ENCODE measurements at regions not wholly inside any gene's neighbourhood (a gene's known extent, or its start where the extent isn't known, plus 50 kb on each side); places are given as distances from the start of the nearest gene placed in this dataset.

- no peak for DNase-seq
Measured at GRCh38 chr20:10925767-10926166, 252.0 kb upstream of the JAG1 start.

GRCh38 chr20:10927011-10927583 is 253.3 kb upstream of the JAG1 start:
- DNase-seq, result no peak

GRCh38 chr20:10927936-10928840 is 254.4 kb upstream of the JAG1 start:
- no peak for DNase-seq

GRCh38 chr20:10928841-10929421 is 255.1 kb upstream of the JAG1 start:
- DNase-seq, result no peak

- DNase-seq, result no peak
Measured at GRCh38 chr20:10935658-10936402, 262.0 kb upstream of the JAG1 start.

GRCh38 chr20:10936786-10937185 is 263.0 kb upstream of the JAG1 start:
- DNase-seq, result no peak

GRCh38 chr20:10939331-10939941 is 265.6 kb upstream of the JAG1 start:
- no peak for DNase-seq

GRCh38 chr20:10940941-10941340 is 267.1 kb upstream of the JAG1 start:
- DNase-seq, result no peak

- no peak for DNase-seq
Measured at GRCh38 chr20:10943686-10944265, 270.0 kb upstream of the JAG1 start.

GRCh38 chr20:10946124-10946880 is 272.5 kb upstream of the JAG1 start:
- DNase-seq, result no peak

- DNase-seq, result no peak
Measured at GRCh38 chr20:10947726-10948125, 273.9 kb upstream of the JAG1 start.

GRCh38 chr20:10949930-10950783 is 276.4 kb upstream of the JAG1 start:
- no peak for DNase-seq

- no peak for DNase-seq
Measured at GRCh38 chr20:10951216-10951615, 277.4 kb upstream of the JAG1 start.

GRCh38 chr20:10951904-10952303 is 278.1 kb upstream of the JAG1 start:
- no peak for DNase-seq

GRCh38 chr20:10953437-10953836 is 279.6 kb upstream of the JAG1 start:
- DNase-seq, result no peak

- no peak for DNase-seq
Measured at GRCh38 chr20:10954137-10954840, 280.5 kb upstream of the JAG1 start.

- DNase-seq, result no peak
Measured at GRCh38 chr20:10954908-10955580, 281.2 kb upstream of the JAG1 start.

GRCh38 chr20:10958279-10958678 is 284.5 kb upstream of the JAG1 start:
- DNase-seq, result no peak

- DNase-seq, result no peak
Measured at GRCh38 chr20:10960416-10960815, 286.6 kb upstream of the JAG1 start.
